NB4 (cell line): ENCODE measurements at regions not wholly inside any gene's neighbourhood (a gene's known extent, or its start where the extent isn't known, plus 50 kb on each side); places are given as distances from the start of the nearest gene placed in this dataset.

Source experiments
- MYC ChIP-seq: IDR thresholded peaks from 2 replicates; pipeline ENCODE4 v1.6.1; 2011; ENCODE audit warnings: low read depth, low read length
- POLR2A ChIP-seq: IDR thresholded peaks from 2 replicates; pipeline ENCODE4 v1.6.1; 2011; ENCODE audit warnings: mild to moderate bottlenecking; ENCODE audit not compliant: insufficient read length; ENCODE audit errors: extremely low read depth
- TF ChIP-seq, protein P1 (sequence below): IDR thresholded peaks from one replicate; pipeline ENCODE4 v1.5.1; 2012; ENCODE audit warnings: low read depth, low read length

- TF ChIP-seq, protein P1, sequence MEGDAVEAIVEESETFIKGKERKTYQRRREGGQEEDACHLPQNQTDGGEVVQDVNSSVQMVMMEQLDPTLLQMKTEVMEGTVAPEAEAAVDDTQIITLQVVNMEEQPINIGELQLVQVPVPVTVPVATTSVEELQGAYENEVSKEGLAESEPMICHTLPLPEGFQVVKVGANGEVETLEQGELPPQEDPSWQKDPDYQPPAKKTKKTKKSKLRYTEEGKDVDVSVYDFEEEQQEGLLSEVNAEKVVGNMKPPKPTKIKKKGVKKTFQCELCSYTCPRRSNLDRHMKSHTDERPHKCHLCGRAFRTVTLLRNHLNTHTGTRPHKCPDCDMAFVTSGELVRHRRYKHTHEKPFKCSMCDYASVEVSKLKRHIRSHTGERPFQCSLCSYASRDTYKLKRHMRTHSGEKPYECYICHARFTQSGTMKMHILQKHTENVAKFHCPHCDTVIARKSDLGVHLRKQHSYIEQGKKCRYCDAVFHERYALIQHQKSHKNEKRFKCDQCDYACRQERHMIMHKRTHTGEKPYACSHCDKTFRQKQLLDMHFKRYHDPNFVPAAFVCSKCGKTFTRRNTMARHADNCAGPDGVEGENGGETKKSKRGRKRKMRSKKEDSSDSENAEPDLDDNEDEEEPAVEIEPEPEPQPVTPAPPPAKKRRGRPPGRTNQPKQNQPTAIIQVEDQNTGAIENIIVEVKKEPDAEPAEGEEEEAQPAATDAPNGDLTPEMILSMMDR: no peak
- no peak for TF ChIP-seq POLR2A
- TF ChIP-seq MYC: no peak
Measured at GRCh38 chr2:103324671-103325070, 562.8 kb downstream of the TMEM182 start.
